Nephron (organoid): ENCODE measurements at regions not wholly inside any gene's neighbourhood (a gene's known extent, or its start where the extent isn't known, plus 50 kb on each side); places are given as distances from the start of the nearest gene placed in this dataset.
A peak's percentile ranks its signal among the peaks of the same experiment; 100 is the strongest.

Source experiments
- H3K27ac Mint-ChIP-seq, 3 experiments: 2 replicates each; pipeline ENCODE4 v1.8.0; 2020; ENCODE audit warnings: mixed read lengths in 3 of 3, mild to moderate bottlenecking in 2 of 3, moderate library complexity in 1 of 3
- H3K27me3 Mint-ChIP-seq: 2 replicates; pipeline ENCODE4 v1.8.0; 2021; ENCODE audit warnings: low read depth, mild to moderate bottlenecking, moderate library complexity, mixed read lengths
- H3K36me3 Mint-ChIP-seq: 2 replicates; pipeline ENCODE4 v1.8.0; 2020; ENCODE audit warnings: low read depth, mixed read lengths
- H3K4me1 Mint-ChIP-seq: 2 replicates; pipeline ENCODE4 v1.8.0; 2020; ENCODE audit warnings: mixed read lengths
- H3K4me3 Mint-ChIP-seq, 3 experiments: 2 replicates each; pipeline ENCODE4 v1.8.0; 2020; ENCODE audit warnings: mild to moderate bottlenecking in 3 of 3, mixed read lengths in 3 of 3, moderate library complexity in 2 of 3
- H3K9me3 Mint-ChIP-seq: 2 replicates; pipeline ENCODE4 v1.8.0; 2020; ENCODE audit warnings: mixed read lengths
- CTCF ChIP-seq, 3 experiments: fragments of 200-600 bp; sonication (generic); IDR thresholded peaks; one replicate each; pipeline ENCODE4 v1.5.0; 2021; ENCODE audit warnings: antibody characterized with exemption in 3 of 3; ENCODE audit not compliant: unreplicated experiment in 3 of 3

GRCh38 chr3:30085486-30085885, 520.9 kb upstream of the TGFBR2 start:
- Mint-ChIP-seq H3K27me3 (peaks cover 8% of the 10 kb centered on the region), H3K4me3 (no peak overlapping the region), H3K4me1 (peaks cover 16% of the 10 kb centered on the region), H3K36me3 (no peaks in the 10 kb centered on the region), H3K27ac (peak overlapping the region in 1 of 3 experiments; percentile 29), H3K9me3 (peaks cover 4% of the 10 kb centered on the region)
- no peak for TF ChIP-seq CTCF (IDR thresholded peaks at IDR 0.05; ENCODE audit: unreplicated experiment in 3 of 3)

- Mint-ChIP-seq H3K9me3 (no peaks in the 10 kb centered on the region), H3K4me1 (peaks cover 7% of the 10 kb centered on the region), H3K4me3 (no peak overlapping the region), H3K27me3 (no peaks in the 10 kb centered on the region), H3K27ac (no peak overlapping the region), H3K36me3 (no peaks in the 10 kb centered on the region)
- TF ChIP-seq CTCF (IDR thresholded peaks at IDR 0.05; ENCODE audit: unreplicated experiment in 3 of 3): no peak
Observed at GRCh38 chr3:30091686-30092085, 514.7 kb upstream of the TGFBR2 start.

GRCh38 chr3:30097022-30097650, 509.3 kb upstream of the TGFBR2 start:
- Mint-ChIP-seq H3K27me3 (no peaks in the 10 kb centered on the region), H3K4me3 (no peak overlapping the region), H3K4me1 (no peaks in the 10 kb centered on the region), H3K9me3 (peaks cover 2% of the 10 kb centered on the region), H3K27ac (no peak overlapping the region), H3K36me3 (no peaks in the 10 kb centered on the region)
- no peak for TF ChIP-seq CTCF (IDR thresholded peaks at IDR 0.05; ENCODE audit: unreplicated experiment in 3 of 3)

- Mint-ChIP-seq H3K36me3 (no peaks in the 10 kb centered on the region), H3K9me3 (peaks cover 2% of the 10 kb centered on the region), H3K27me3 (no peaks in the 10 kb centered on the region), H3K4me3 (no peak overlapping the region), H3K4me1 (no peaks in the 10 kb centered on the region), H3K27ac (no peak overlapping the region)
- no peak for TF ChIP-seq CTCF (IDR thresholded peaks at IDR 0.05; ENCODE audit: unreplicated experiment in 3 of 3)
Observed at GRCh38 chr3:30098243-30098642, 508.2 kb upstream of the TGFBR2 start.

GRCh38 chr3:30098653-30099455, 507.5 kb upstream of the TGFBR2 start:
- no peaks in the 10 kb centered on the region for H3K27me3 Mint-ChIP-seq
- no peaks in the 10 kb centered on the region for H3K36me3 Mint-ChIP-seq
- H3K4me1 Mint-ChIP-seq: no peaks in the 10 kb centered on the region
- peaks cover 5% of the 10 kb centered on the region for H3K9me3 Mint-ChIP-seq
- no peak for TF ChIP-seq CTCF (IDR thresholded peaks at IDR 0.05; ENCODE audit: unreplicated experiment in 3 of 3)
- H3K27ac Mint-ChIP-seq: no peak overlapping the region
- H3K4me3 Mint-ChIP-seq: no peak overlapping the region
